Testis (tissue), 2 donors: ENCODE measurements at regions not wholly inside any gene's neighbourhood (a gene's known extent, or its start where the extent isn't known, plus 50 kb on each side); places are given as distances from the start of the nearest gene placed in this dataset.
"Not testable (repeated sequence)": the region's sequence is repeated elsewhere in the genome, so short reads cannot be mapped to it uniquely, and the experiment has no call there.

Experiments
- DNase-seq: peaks from one replicate; pipeline ENCODE4 v3.0.0-alpha.2; 2019
- H3K27ac ChIP-seq, 2 donors: fragments of 200-600 bp; sonication (generic); one replicate each; pipeline ENCODE4 v1.5.1; 2019
- H3K27me3 ChIP-seq: fragments of 200-600 bp; sonication (generic); one replicate; pipeline ENCODE4 v1.5.1; 2019
- H3K36me3 ChIP-seq: fragments of 200-600 bp; sonication (generic); one replicate; pipeline ENCODE4 v1.5.1; 2017; ENCODE audit warnings: low read depth; ENCODE audit errors: missing control alignments
- H3K4me1 ChIP-seq: fragments of 200-600 bp; sonication (generic); one replicate; pipeline ENCODE4 v1.5.1; 2019
- H3K4me3 ChIP-seq, 2 donors: fragments of 200-600 bp; sonication (generic); one replicate each; pipeline ENCODE4 v1.5.1; 2017 to 2019
- H3K9me3 ChIP-seq: fragments of 200-600 bp; sonication (generic); one replicate; pipeline ENCODE4 v1.5.1; 2017
- POLR2A ChIP-seq: fragments of 450-650 bp; IDR thresholded peaks from one replicate; pipeline ENCODE4 v1.6.1; 2017; ENCODE audit warnings: antibody characterized with exemption, mild to moderate bottlenecking, moderate library complexity
- WGBS, 2 donors: methylation state at CpG; one replicate each; pipeline ENCODE4 v1.1.5; 2018; 5-methylcytosine and 5-hydroxymethylcytosine counted together
- intact Hi-C: fragments of 100-400 bp; cut with DNase I; formaldehyde crosslinking; loops from one replicate; pipeline ENCODE4 v1.15.1; 2023; ENCODE audit warnings: low total_unique reads
- TF ChIP-seq, protein P1 (sequence below), 3 experiments: fragments of 450-650 bp in 2 of 3; fragments of 200-600 bp in 1 of 3; sonication (generic) in 1 of 3; IDR thresholded peaks; one replicate each; pipeline ENCODE4 v1.5.1; 2016 to 2019; ENCODE audit warnings: antibody characterized with exemption in 3 of 3, mild to moderate bottlenecking in 2 of 3, moderate library complexity in 1 of 3

DNA sequence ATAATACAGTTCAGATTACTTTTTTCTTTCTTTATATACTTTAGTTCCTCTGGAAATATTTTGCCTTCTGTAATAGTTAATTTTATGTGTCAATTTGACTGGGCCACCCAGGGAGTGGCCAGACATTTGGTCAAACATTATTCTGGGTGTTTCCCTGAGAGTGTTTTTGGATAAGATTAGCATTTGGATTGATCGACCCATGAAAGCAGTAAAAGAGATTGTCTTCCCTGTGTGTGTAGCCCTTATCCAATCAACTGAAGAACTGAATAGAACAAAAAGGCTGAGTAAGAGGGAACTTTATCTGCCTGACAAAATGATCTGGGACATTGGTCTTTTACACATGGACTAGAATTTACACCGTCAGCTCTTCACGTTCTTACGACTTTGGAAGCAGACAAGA is 1190.1 kb upstream of the FAM98A start:
- intact Hi-C loops = no loop called here
- Histone ChIP-seq H3K27ac (no peak overlapping the region), H3K9me3 (no peaks in the 10 kb centered on the region), H3K4me1 (no peaks in the 10 kb centered on the region), H3K4me3 (no peak overlapping the region), H3K27me3 (no peaks in the 10 kb centered on the region), H3K36me3 (no peaks in the 10 kb centered on the region)
- no peak for DNase-seq
- 45 to 49% methylated on average over 4 of the region's 4 CpGs for WGBS, 2 donors
- TF ChIP-seq, protein P1, sequence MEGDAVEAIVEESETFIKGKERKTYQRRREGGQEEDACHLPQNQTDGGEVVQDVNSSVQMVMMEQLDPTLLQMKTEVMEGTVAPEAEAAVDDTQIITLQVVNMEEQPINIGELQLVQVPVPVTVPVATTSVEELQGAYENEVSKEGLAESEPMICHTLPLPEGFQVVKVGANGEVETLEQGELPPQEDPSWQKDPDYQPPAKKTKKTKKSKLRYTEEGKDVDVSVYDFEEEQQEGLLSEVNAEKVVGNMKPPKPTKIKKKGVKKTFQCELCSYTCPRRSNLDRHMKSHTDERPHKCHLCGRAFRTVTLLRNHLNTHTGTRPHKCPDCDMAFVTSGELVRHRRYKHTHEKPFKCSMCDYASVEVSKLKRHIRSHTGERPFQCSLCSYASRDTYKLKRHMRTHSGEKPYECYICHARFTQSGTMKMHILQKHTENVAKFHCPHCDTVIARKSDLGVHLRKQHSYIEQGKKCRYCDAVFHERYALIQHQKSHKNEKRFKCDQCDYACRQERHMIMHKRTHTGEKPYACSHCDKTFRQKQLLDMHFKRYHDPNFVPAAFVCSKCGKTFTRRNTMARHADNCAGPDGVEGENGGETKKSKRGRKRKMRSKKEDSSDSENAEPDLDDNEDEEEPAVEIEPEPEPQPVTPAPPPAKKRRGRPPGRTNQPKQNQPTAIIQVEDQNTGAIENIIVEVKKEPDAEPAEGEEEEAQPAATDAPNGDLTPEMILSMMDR (IDR thresholded peaks at IDR 0.05) = no peak
- no peak for TF ChIP-seq POLR2A

- H3K4me3 ChIP-seq = no peak overlapping the region
- no peaks in the 10 kb centered on the region for H3K9me3 ChIP-seq
- DNase-seq = no peak
- TF ChIP-seq POLR2A = no peak
- TF ChIP-seq, protein P1 (IDR thresholded peaks at IDR 0.05) = no peak
- H3K27me3 ChIP-seq = no peaks in the 10 kb centered on the region
- no peaks in the 10 kb centered on the region for H3K4me1 ChIP-seq
- H3K36me3 ChIP-seq = no peaks in the 10 kb centered on the region
- H3K27ac ChIP-seq = no peak overlapping the region
- intact Hi-C loops = no loop called here
Measured at GRCh38 chr2:34787341-34787740, 1188.2 kb upstream of the FAM98A start.

DNA sequence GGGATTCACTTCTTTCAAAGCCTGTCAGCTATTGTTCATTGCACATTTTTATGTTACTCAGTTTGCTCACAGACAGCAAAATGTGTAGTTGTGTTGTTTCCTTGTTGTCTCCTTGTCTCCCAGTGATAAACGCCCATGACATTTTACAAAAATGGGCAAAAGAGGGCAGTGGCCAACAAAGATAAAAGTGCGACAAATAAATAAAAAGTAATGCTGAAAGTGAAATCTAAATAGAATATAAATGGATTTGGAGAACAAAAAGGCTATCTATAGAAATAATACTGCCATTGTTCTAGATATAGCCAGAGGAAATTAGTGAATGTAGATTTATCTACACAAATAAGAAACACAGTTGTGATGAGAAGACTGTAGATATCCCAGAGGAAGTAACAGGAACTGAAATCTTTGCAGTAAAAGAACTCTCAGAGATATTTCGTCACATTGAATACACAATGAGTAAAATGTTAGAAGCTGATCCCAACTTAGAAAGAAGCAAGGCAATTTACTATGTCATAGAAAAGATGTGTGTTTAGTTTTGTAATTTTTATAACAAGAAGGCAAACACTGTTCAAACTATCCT is 1186.2 kb upstream of the FAM98A start:
- no peaks in the 10 kb centered on the region for H3K4me1 ChIP-seq
- TF ChIP-seq, protein P1 (IDR thresholded peaks at IDR 0.05) = no peak
- no peak for TF ChIP-seq POLR2A
- H3K36me3 ChIP-seq = no peaks in the 10 kb centered on the region
- H3K4me3 ChIP-seq = no peak overlapping the region
- DNase-seq = no peak
- intact Hi-C loops = no loop called here
- no peaks in the 10 kb centered on the region for H3K27me3 ChIP-seq
- H3K9me3 ChIP-seq = no peaks in the 10 kb centered on the region
- H3K27ac ChIP-seq = no peak overlapping the region
- 68 to 74% methylated on average over 3 of the region's 3 CpGs for WGBS, 2 donors

- no peak for DNase-seq
- Histone ChIP-seq H3K27ac (no peak overlapping the region), H3K27me3 (no peaks in the 10 kb centered on the region), H3K4me1 (no peaks in the 10 kb centered on the region), H3K4me3 (no peak overlapping the region), H3K36me3 (no peaks in the 10 kb centered on the region), H3K9me3 (no peaks in the 10 kb centered on the region)
- TF ChIP-seq, protein P1 (IDR thresholded peaks at IDR 0.05) = no peak
- no peak for TF ChIP-seq POLR2A
- 93 to 97% methylated on average over 1 of the region's 1 CpG for WGBS, 2 donors
- intact Hi-C loops = no loop called here
Measured at GRCh38 chr2:34784701-34785100, 1185.6 kb upstream of the FAM98A start.

DNA sequence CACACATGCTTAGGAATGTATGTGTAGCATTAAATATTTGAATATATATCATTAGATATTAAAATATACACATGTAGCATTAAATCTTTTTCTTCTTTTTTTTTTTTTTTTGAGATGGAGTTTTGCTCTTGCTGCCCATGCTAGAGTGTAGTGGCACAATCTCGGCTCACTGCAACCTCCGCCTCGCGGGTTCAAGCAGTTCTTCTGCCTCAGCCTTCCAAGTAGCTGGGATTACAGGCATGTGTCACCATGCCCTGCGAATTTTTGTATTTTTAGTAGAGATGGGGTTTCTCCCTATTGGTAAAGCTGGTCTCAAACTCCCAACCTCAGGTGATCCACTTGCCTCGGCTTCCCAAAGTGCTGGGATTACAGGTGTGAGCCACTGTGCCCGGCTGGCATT is 1151.6 kb upstream of the FAM98A start:
- intact Hi-C loops, H3K27me3 ChIP-seq: not testable (repeated sequence)

More for the DNA sequence above, 1151.6 kb upstream of the FAM98A start:
- H3K9me3 ChIP-seq, H3K4me3 ChIP-seq, H3K4me1 ChIP-seq, H3K36me3 ChIP-seq, H3K27ac ChIP-seq, DNase-seq: not testable (repeated sequence)
- 84 to 88% methylated on average over 7 of the region's 7 CpGs for WGBS, 2 donors
